Prostate gland (tissue), 2 donors: ENCODE measurements at regions not wholly inside any gene's neighbourhood (a gene's known extent, or its start where the extent isn't known, plus 50 kb on each side); places are given as distances from the start of the nearest gene placed in this dataset.

Experiments used
- POLR2A ChIP-seq: fragments of 450-650 bp; IDR thresholded peaks from one replicate; pipeline ENCODE4 v1.6.1; 2016; ENCODE audit warnings: antibody characterized with exemption, mild to moderate bottlenecking
- TF ChIP-seq, protein P1 (sequence below), 4 experiments: fragments of 200-600 bp in 2 of 4; fragments of 450-650 bp in 2 of 4; sonication (generic) in 2 of 4; IDR thresholded peaks; 1 replicate in 3 of 4; 2 replicates in 1 of 4; pipeline ENCODE4 v1.5.1; 2016 to 2019; ENCODE audit warnings: antibody characterized with exemption in 4 of 4, mild to moderate bottlenecking in 2 of 4, moderate library complexity in 2 of 4

DNA sequence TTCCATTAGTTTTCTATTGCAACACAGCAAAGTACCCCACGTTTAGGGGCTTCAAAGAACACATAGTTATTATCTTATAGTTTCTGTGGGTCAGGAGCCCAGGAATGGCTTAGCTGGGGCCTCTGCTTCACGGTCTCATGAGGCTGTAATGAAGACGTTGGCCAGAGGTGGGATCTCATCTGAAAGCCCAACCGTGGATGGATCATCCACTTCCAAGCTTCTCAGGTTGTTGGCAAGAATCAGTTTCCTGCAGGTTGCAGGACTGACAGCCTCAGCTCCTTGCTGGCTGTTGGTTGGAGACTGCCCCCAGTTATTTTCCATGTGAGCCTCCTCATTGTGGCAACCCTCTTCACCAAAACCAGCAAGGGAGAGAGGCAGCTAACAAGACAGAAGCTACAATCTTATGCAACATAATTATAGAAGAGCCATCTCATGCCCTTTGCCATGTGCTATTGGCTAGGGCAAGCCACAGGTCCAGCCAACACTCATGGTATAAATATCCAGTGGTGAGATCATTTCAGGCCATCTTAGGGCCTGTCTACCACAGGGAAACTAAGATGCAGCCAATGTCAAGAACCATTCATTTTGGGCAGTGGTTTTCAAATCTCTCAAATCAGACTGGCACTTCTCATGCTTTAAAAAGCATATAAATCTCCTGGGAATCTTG lies 452.4 kb downstream of the MED13L start:
- TF ChIP-seq, protein P1, sequence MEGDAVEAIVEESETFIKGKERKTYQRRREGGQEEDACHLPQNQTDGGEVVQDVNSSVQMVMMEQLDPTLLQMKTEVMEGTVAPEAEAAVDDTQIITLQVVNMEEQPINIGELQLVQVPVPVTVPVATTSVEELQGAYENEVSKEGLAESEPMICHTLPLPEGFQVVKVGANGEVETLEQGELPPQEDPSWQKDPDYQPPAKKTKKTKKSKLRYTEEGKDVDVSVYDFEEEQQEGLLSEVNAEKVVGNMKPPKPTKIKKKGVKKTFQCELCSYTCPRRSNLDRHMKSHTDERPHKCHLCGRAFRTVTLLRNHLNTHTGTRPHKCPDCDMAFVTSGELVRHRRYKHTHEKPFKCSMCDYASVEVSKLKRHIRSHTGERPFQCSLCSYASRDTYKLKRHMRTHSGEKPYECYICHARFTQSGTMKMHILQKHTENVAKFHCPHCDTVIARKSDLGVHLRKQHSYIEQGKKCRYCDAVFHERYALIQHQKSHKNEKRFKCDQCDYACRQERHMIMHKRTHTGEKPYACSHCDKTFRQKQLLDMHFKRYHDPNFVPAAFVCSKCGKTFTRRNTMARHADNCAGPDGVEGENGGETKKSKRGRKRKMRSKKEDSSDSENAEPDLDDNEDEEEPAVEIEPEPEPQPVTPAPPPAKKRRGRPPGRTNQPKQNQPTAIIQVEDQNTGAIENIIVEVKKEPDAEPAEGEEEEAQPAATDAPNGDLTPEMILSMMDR (IDR thresholded peaks at IDR 0.05), result no peak
- TF ChIP-seq POLR2A, result no peak
